IPS-11a (cell line): ENCODE measurements at regions not wholly inside any gene's neighbourhood (a gene's known extent, or its start where the extent isn't known, plus 50 kb on each side); places are given as distances from the start of the nearest gene placed in this dataset.
"Not testable (repeated sequence)": the region's sequence is repeated elsewhere in the genome, so short reads cannot be mapped to it uniquely, and the experiment has no call there.

ENCODE experiments used
- H3K4me3 ChIP-seq: one replicate; pipeline ENCODE4 v1.5.1; 2013; ENCODE audit warnings: low read depth, low read length, control low read depth

DNA sequence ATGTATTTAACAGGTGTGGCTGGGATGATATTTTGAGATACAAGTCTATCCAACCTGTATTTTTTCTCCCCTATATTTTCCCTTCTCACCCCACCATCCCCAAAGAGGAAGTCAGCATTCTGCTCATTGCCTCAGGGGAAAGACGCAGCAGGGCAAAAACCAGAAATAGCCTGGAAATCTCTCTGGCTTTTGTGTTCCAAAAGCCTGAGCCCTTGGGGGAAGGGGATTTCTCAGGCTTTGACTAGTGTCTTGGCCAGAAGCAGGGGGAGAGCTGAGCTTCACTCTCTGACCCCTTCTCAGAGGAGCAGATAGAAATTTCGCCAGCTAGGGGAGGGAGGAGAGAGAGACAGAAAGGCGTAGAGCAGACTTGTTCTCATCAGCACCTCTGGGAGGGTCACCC, 244.7 kb downstream of the RRAGC start:
- no peak overlapping the region for H3K4me3 ChIP-seq

DNA sequence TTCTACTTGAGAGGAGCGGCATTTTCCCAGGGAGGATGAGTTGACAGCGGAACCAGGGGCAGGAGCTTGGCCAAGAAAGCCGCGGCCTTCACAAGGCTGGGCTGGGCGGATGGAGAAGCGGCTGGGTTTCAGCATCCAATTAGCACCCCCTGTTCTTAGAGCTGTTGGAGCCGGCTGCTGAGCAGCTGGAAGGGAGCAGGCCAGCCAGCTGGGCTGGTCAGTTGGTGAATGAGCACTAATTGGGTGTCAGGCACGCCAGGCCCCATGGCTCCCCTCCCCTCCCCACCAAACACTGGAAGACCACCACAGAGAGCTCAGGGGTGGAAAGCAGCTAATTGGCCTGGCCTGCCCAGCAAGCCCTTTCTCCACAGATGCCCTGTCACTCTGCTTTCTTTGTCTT, 245.6 kb downstream of the RRAGC start:
- no peak overlapping the region for H3K4me3 ChIP-seq

DNA sequence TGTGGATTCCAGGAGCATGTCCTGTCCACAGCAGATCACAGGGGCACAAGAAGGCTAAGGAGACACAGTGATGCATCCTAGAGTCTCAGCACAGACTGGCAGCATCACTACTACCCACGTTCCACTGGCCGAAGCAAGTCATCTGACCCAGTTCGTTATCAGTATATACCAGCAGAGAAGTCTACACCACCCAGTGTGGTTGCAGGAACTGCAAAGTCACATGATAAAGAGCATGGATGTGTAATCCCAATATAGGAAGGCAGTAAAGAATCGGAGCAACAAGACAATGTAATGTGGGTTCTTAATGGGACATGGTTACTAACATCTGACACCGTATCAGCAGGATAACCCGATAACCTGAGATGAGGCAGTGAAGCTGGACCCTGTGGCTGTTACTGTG, 246.6 kb downstream of the RRAGC start:
- H3K4me3 ChIP-seq: no peak overlapping the region

DNA sequence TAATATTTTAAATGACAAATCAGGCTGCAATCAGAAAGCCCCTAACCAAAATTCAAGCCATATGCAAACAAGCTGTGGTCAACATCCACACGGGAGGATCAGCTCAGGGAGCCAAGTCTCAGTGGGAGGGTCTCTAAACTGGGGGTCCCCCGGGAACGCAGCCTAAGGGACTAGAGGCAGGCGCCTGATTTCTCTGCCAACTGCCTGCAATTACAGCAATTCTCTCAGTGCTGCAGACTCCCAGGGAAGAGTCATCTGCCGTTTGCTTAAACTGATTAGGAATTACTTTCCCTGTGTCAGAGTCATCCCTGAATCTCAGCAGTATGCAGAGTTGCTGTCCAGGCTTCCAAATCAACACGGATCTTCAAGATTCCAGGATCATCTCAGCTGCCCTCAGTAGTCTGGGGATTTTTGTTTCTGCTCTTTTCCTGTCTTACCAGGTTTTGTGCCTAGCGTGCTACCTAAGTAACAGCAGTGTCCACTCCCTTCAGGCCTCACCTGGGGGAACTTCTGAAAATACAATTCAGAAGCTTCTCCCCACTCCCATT, 247.8 kb downstream of the RRAGC start:
- no peak overlapping the region for H3K4me3 ChIP-seq

DNA sequence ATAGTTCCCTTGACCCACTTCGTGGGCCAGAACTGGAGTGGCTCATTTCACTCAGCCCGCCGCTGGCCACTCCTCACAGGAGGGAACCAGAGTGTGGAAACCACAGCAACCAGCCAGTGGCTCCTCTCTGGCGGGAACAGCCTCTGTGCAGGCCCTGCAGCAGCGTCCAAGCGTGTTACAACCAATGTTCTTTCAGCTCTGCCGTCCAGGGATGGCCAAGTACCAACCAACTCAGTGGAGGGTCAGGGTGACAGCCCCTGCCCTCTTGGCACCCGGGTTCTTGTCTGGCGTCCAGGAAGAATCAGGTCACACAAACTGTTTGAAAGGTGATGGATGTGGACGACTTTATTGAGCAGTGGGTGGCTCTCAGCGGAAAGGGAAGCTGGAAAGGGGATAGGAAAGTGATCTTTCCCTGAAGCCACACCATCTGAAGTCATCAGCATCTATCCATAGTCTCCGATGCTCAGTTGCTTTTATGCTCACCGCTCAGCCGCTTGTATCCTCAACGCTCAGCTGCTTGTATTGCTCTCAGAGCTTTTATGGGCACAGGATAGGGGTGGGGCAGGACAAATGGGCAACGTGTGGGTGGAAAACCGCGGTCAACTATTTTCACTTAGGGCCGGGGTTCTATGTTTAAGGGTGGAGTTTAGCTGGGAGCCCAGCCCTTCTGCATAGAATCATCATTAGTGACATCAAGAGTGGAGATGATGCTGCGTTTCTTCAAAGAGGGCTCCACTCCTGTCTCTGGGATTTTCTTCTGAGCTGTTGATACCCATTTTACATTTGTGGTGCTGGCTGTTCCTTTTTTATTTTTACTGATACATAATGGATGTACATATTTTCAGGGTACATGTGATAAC, 250.2 kb downstream of the RRAGC start:
- no peak overlapping the region for H3K4me3 ChIP-seq

DNA sequence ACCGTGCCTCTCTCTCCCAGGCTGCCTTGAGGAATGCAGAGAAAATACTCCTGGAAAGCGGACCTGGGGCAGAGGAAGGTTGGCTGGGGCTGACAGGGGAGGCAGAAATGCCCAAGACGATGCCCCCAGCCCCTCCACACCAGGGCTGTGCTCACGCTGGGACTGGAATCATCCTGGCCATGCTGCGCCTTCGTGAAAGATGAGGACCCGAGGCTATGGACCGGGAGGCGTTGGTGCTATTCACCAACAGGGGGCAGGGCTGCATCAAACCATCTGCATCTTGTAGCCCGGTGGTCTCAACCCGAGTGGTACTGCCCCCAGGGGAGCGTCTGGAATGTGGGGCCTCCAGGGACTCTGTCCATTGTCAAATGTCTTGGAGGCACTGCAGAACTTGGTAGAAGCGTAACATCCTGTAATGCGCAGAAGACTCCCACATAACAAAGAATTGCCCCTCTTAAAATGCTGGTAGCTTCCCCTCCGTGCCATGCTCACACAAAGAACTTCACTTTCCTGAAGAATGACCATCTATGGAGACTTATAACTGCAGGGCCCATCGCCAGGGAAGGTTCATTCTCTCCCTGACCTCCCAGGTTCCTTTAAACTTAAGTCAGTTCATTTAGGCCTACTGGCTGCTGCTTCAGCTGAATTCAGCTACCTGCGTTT, 251.2 kb downstream of the RRAGC start:
- H3K4me3 ChIP-seq: no peak overlapping the region

DNA sequence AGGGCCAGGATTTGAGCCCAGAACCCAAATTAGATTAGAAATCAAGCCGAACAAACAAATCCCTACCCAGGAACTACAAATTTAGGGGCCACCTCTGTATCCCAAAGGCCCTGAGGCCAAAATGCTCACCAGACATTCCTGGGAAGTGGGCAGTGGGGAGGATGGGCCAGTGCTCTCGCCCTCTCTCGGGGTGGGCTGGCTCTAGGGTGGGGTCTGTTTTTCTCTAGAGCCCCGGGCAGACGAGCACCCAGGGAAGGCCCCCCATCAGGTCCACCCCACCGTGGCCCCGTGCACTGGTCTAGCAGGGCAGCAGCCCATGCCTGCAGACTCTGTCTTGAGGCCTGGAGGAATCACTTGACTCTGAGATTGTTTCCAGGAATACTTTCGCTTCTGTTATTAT, 252.0 kb downstream of the RRAGC start:
- no peak overlapping the region for H3K4me3 ChIP-seq

DNA sequence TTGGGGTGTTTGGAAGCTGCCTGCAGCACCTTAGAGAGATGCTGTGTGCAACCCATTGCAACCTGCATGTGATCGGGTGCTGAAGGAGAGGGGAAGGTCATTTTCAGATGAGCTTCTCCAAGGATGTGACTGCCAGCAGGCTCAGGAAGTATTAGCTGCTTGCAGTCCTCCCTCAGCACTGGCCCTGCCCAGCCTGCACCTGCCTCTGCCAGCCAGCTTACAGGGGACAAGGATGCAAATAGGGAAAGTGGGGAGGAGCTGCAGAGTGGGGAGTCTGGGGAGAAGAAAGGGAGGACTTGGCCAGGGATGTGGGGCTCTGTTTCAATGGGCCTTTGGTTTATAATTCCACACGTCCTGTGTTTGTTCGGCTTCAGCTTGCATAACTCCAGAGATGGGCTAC, 254.5 kb downstream of the RRAGC start:
- H3K4me3 ChIP-seq: no peak overlapping the region

DNA sequence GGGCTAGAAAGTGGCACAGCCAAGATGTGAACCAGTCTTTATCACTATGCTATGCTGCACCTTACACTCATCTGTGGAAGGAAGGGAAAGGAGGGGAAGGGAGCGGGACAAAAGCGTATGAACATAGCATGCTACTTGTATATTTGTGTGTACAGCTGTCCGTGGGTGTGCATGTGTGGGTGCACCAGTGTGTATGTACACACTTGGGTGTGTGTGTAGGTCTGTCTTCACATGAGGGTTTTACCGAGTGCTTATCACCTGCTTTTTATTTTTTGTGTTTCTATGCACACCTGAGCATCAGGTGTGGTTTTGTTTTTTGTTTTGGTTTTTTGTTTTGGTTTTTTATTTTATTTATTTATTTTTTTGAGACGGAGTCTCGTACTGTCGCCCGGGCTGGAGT, 255.7 kb downstream of the RRAGC start:
- no peak overlapping the region for H3K4me3 ChIP-seq

DNA sequence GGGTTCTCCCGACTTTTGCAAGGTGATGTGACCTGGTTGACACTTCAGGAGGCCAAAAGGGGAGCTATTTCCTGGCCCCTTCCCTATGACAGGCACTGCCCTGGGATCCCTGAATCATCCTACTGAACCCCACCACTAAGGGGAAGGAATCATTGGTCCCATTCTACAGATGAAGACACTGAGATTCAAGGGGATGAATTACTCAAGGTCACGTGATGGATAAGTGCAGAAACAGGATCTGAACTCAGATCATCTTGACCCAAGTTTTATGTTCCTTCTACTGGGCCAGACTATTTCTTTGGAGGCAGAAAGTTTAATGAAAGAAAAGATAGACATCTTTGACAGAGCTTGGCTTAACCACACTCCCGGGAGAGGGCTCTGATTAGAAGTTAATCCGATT, 258.7 kb downstream of the RRAGC start:
- no peak overlapping the region for H3K4me3 ChIP-seq

DNA sequence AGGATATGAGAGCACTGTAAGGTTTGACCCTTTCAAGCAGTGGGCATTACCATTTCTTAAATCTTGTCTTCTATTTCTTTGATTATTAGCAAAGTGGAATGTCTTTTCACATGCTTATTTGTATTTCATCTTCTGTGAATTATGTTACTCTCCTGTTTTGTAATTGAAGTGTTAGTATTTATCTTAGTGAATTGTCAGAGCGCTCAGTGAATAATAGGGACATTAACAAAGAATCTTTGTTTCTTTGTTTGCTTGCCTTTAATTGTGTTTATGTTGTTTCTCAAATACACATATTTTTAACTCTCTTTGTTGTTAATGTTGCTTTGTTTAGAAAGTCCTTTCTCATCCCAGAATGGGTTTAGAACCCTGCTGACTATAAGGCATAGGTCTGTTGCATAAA, 259.3 kb downstream of the RRAGC start:
- H3K4me3 ChIP-seq: no peak overlapping the region

DNA sequence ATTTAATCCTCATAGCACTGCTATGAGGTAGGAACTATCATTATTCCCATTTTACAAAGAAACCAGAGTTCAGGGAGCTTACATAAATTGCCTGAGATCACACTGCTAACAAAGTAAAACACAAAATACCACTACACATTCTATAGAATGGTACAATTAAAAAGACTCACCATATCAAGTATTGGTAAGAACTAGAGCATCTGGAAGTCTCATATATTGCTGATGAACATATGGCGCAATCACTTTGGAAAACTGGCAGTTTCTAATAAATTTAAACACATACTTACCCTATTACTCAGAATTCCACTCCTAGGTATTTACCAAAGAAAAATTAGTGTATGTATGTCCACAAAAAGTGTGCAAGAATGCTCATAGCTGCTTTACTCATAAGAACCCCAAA, 261.5 kb downstream of the RRAGC start:
- H3K4me3 ChIP-seq: no peak overlapping the region

DNA sequence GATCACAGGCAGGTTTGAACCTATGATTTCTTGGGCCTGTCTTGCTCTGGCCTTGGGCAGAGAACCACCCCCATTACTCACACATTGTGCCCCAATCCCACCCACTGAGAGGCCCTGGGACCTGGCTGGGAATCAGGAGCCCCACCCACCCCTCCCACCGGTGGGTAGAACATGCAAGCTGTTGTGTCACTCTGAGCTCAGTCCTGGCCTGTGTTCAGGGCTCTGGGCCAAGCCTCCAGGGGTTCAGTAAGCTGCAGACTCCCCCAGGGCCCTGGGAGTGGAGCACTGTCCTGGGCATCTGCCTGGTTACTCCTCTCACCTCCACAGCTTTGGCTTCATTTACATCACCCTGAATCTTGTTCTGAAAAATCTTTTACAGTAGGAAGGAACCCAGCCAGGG, 270.5 kb downstream of the RRAGC start:
- no peak overlapping the region for H3K4me3 ChIP-seq

DNA sequence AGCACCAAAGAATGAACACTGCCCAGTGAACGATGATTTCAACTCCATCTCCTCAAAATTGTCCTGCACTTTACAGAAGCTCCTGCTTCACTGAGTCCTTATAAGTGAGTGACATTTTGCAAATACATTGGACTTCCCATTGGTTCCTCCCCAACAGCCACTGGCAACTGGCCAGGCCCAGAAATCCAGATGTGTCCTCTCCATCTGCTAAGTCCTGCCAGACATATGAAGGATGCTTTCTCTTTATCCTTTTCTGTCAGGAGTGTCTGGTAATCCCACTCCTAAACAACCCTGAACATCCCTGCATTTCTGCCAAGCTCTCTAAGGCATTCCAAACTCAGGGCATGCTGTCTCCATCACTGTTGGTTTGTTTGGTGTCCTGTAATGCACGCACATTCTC, 271.8 kb downstream of the RRAGC start:
- no peak overlapping the region for H3K4me3 ChIP-seq

DNA sequence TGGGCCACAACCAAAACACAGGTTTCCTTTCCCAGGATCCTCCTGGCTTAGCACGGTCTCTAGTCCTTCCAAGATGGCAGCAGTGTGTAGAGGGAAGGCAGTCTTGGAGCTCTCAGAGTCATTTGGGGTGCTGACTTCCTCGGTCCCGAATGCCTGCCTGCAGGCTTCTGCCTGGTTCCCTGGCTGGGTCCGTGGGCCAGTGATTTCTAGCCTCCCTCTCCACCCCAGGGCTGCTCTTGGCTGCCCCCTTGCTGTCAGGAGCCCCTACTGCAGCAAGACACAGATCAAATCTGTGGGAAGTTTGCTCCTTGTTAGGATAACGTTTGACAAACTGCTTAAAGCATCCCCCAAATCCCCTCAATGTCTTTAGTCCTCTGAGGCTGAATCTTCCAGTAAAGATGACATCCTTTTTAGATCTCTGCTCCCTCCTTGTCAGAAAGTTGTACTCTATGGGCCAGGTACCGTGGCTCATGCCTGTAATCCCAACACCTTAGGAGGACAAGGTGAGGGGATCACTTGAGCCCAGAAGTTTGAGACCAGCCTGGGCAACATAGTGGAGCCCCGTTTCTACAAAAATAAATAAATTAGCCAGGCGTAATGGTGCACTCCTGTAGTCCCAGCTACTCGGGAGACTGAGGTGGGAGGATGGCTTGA, 272.5 kb downstream of the RRAGC start:
- H3K4me3 ChIP-seq: no peak overlapping the region

DNA sequence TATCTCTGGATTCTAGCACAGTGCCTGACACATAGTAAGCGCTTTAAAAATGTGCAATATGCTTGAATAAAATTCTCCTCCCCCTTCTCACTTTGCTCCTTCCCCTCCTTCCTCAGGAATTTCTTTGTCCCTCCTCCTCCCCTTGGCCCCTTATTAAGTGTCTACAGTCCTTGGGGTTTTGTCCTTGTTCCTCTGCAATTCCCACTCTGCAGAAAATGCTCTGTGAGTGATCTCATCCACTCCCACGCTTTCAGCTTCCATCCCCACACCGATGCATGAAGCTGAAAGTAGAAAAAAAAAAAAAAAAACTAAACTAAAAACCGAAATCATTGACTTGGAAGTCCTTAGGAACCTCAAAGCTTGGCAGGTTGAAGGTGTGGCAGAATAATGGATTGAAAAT, 273.6 kb downstream of the RRAGC start:
- no peak overlapping the region for H3K4me3 ChIP-seq

DNA sequence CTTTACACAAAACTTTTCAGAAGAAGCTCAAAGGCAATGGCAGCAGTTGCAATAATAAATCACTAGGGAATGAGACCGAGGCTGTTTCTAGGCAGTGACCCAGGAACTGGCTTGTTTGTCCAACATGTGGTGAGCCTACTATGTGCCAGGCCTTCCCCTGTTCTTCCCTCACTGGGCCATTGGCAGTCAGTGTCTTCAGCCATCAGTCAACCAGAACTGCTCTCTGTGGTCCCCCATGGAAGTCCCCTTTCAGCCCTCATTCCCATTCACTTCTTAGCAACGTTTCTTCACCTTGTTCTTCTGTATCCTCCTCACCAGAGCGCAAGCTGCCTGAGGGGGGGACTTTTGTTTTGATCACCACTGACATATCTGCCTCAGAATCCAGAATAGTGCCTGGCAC, 274.1 kb downstream of the RRAGC start:
- H3K4me3 ChIP-seq: no peak overlapping the region

DNA sequence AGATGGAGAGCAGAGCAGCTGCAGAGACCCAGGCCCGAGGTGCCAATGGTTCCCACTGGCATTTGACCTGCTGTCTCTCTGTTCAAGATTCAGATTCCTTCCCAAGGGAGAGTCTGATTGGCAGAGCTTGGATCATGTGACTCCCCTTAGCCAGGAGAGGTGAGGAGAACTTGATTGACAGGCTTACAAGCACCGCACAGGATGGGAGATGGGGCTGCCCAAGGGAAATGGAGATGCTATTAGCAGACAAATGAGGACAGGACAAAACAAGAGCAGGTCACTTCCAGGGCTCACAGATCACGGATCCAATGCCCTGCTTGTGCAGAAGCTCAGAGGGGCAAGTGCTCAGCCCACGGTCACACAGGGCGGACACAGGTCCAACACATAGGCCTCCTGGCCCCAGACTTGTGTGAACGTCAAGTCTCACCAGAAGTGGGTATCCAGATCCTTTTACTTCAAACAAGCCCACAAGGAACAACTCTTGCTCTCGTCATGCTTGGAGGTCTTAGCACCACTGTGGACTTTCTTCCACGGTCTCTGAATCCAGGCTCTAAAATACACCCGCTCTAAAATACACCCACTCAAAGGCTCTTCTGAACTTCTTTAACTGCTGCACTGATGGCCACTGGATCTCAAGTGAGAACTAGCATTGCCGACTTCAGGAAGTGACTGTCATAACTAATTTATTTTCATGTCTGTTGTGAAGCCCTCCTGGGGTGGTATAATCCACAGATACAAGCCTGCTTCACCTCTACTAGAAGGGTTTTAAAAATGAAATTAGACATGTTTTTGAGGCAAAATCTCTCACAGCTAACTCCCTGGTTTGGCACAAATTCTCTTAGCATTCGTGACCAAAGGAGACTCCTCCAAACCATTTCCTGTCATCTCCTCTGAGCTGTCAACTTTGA, 274.9 kb downstream of the RRAGC start:
- no peak overlapping the region for H3K4me3 ChIP-seq

DNA sequence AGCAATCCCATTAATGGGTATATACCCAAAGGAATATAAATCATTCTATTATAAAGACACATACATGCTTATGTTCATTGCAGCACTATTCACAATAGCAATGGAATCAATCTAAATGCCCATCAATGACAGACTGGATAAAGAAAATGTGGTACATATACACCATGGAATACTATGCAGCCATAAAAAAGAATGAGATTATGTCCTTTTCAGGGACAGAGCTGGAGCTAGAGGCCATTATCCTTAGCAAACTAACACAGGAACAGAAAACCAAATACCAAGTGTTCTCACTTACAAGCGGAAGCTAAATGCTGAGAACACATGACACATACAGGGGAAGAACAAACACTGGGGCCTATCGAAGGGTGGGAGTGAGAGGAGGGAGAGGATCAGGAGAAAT, 276.3 kb downstream of the RRAGC start:
- not testable (repeated sequence) for H3K4me3 ChIP-seq

DNA sequence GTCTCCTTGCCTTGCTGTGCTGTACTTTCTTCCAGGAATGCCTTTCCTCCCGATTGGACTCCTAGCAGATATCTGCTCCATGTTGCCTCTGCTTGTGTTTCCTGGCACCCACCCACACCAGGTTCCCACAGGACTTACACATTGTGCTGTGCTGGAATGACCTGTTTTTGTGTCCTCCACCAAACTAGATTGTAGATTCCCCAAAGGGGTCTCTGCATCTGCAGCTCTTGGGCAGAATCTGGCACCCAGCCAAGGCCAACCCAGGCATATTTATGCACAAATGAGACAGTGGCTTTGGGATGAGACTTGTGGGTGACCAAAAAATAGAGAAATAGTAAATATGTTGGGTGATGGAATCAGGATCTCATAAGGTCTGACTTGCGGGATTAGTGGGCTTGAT, 278.2 kb downstream of the RRAGC start:
- no peak overlapping the region for H3K4me3 ChIP-seq

DNA sequence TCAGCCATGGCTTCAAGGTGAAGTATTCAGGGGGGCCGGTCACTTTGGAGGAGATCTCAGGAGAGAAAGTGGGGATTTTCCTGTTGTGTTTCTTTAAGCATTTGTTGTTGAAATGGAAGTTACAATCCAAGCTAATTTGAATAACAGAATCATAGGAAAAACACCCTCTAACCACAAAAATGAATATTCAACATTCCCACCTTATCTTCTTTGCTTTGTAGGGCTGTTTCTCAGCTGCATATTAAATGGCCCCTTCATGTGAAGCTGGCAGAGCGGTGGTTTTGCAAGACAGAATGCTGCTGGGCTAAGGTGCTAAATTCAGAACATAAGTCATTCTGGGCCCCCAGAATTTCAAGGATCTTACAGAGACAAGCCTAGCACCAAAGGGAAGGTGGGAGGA, 279.0 kb downstream of the RRAGC start:
- H3K4me3 ChIP-seq: no peak overlapping the region
